Stomach (tissue), 8 donors: ENCODE measurements at regions not wholly inside any gene's neighbourhood (a gene's known extent, or its start where the extent isn't known, plus 50 kb on each side); places are given as distances from the start of the nearest gene placed in this dataset.

Experiments
- DNase-seq, 2 donors: peaks; one replicate each; pipeline versions ENCODE4 v3.0.0 to v3.0.0-alpha.2; 2013 to 2019
- H3K27ac ChIP-seq, 5 donors: fragments of 200-600 bp in 4 of 5; sonication (generic) in 4 of 5; one replicate each; pipeline ENCODE4 v1.5.1; 2013 to 2019; ENCODE audit warnings: mild to moderate bottlenecking in 1 of 5, moderate library complexity in 1 of 5
- H3K27me3 ChIP-seq, 3 donors: fragments of 200-600 bp; sonication (generic); one replicate each; pipeline ENCODE4 v1.5.1; 2017 to 2019; ENCODE audit warnings: mixed run types in 1 of 3
- H3K36me3 ChIP-seq, 4 donors: fragments of 200-600 bp; sonication (generic); 1 replicate in 3 of 4; 2 replicates in 1 of 4; pipeline ENCODE4 v1.5.1; 2016 to 2019
- H3K4me1 ChIP-seq, 4 donors: fragments of 200-600 bp; sonication (generic); one replicate each; pipeline ENCODE4 v1.5.1; 2016 to 2019
- H3K4me3 ChIP-seq, 4 donors: fragments of 200-600 bp; sonication (generic) in 3 of 4; one replicate each; pipeline ENCODE4 v1.5.1; 2016 to 2019; ENCODE audit warnings: mild to moderate bottlenecking in 1 of 4
- H3K9me3 ChIP-seq, 4 donors: fragments of 200-600 bp; sonication (generic); one replicate each; pipeline ENCODE4 v1.5.1; 2016 to 2019
- CTCF ChIP-seq, 7 experiments: fragments of 450-650 bp in 4 of 7; fragments of 200-600 bp in 3 of 7; sonication (generic) in 3 of 7; IDR thresholded peaks; one replicate each; pipeline ENCODE4 v1.5.1; 2016 to 2019; ENCODE audit warnings: antibody characterized with exemption in 7 of 7, control low read depth in 2 of 7, mild to moderate bottlenecking in 1 of 7
- EP300 ChIP-seq: sonication (generic); formaldehyde crosslinking; IDR thresholded peaks from one replicate; pipeline ENCODE4 v1.6.1; 2017; ENCODE audit warnings: antibody characterized with exemption
- POLR2A ChIP-seq, 4 donors: fragments of 450-650 bp; IDR thresholded peaks; one replicate each; pipeline ENCODE4 v1.6.1; 2016; ENCODE audit warnings: antibody characterized with exemption in 4 of 4, control low read depth in 2 of 4, mild to moderate bottlenecking in 1 of 4, moderate library complexity in 1 of 4
- POLR2AphosphoS5 ChIP-seq, 3 donors: sonication (generic); formaldehyde crosslinking; IDR thresholded peaks; one replicate each; pipeline ENCODE4 v1.6.1; 2016; ENCODE audit warnings: antibody characterized with exemption in 3 of 3
- WGBS, 5 donors: extraction: QIAGEN DNeasy Blood & Tissue Kit in 3 of 5; methylation state at CpG; one replicate each; pipeline versions ENCODE4 v1.1.5 to v1.1.7; 2013 to 2018; 5-methylcytosine and 5-hydroxymethylcytosine counted together
- intact Hi-C: fragments of 100-400 bp; cut with DNase I; formaldehyde crosslinking; loops from one replicate; pipeline ENCODE4 v1.15.1; 2023; ENCODE audit warnings: low total_unique reads
- donor health status: healthy with polysubstance abuse.
- donor health status: Bipolar disorder and iron deficiency.
- donor health status: healthy.

- Histone ChIP-seq H3K27me3 (no peaks in the 10 kb centered on the region), H3K36me3 (no peaks in the 10 kb centered on the region), H3K4me1 (no peaks in the 10 kb centered on the region), H3K9me3 (no peaks in the 10 kb centered on the region), H3K27ac (no peak overlapping the region), H3K4me3 (no peak overlapping the region)
- TF ChIP-seq CTCF (IDR thresholded peaks at IDR 0.05) (no peak), POLR2AphosphoS5 (IDR thresholded peaks at IDR 0.05) (no peak), EP300 (no peak), POLR2A (IDR thresholded peaks at IDR 0.05) (no peak)
- intact Hi-C loops: no loop called here
- peak in 1 of 2 donors; percentile 7 for DNase-seq
- 24 to 40% (median 34%) methylated on average over 5 of the region's 5 CpGs for WGBS, 5 donors
These were observed 435.0 kb downstream of the GXYLT1 start for GRCh38 chr12:41709463-41710285.

GRCh38 chr12:41709012-41709411 lies 435.7 kb downstream of the GXYLT1 start:
- Histone ChIP-seq H3K36me3 (no peaks in the 10 kb centered on the region), H3K4me3 (no peak overlapping the region), H3K4me1 (no peaks in the 10 kb centered on the region), H3K27me3 (no peaks in the 10 kb centered on the region), H3K27ac (no peak overlapping the region), H3K9me3 (no peaks in the 10 kb centered on the region)
- 52 to 67% (median 54%) methylated on average over 3 of the region's 3 CpGs for WGBS, 5 donors
- intact Hi-C loops: no loop called here
- no peak for TF ChIP-seq CTCF (IDR thresholded peaks at IDR 0.05)
- no peak for TF ChIP-seq POLR2AphosphoS5 (IDR thresholded peaks at IDR 0.05)
- TF ChIP-seq EP300: no peak
- TF ChIP-seq POLR2A (IDR thresholded peaks at IDR 0.05): no peak
- DNase-seq: no peak

GRCh38 chr12:41706376-41706775 lies 438.3 kb downstream of the GXYLT1 start:
- intact Hi-C loops: no loop called here
- no peak for TF ChIP-seq POLR2AphosphoS5 (IDR thresholded peaks at IDR 0.05)
- Histone ChIP-seq H3K27me3 (no peaks in the 10 kb centered on the region), H3K4me1 (no peaks in the 10 kb centered on the region), H3K27ac (no peak overlapping the region), H3K9me3 (no peaks in the 10 kb centered on the region), H3K36me3 (no peaks in the 10 kb centered on the region), H3K4me3 (no peak overlapping the region)
- 63 to 81% (median 75%) methylated on average over 1 of the region's 1 CpG for WGBS, 5 donors
- DNase-seq: no peak

GRCh38 chr12:41701943-41702601 lies 442.6 kb downstream of the GXYLT1 start:
- H3K4me1 ChIP-seq: no peaks in the 10 kb centered on the region
- DNase-seq: no peak
- no peak overlapping the region for H3K27ac ChIP-seq
- TF ChIP-seq EP300: no peak
- no peak for TF ChIP-seq POLR2AphosphoS5 (IDR thresholded peaks at IDR 0.05)
- TF ChIP-seq CTCF (IDR thresholded peaks at IDR 0.05): no peak
- no peak for TF ChIP-seq POLR2A (IDR thresholded peaks at IDR 0.05)
- H3K27me3 ChIP-seq: no peaks in the 10 kb centered on the region
- H3K4me3 ChIP-seq: no peak overlapping the region
- intact Hi-C loops: no loop called here
- no peaks in the 10 kb centered on the region for H3K9me3 ChIP-seq
- WGBS, 5 donors: 26 to 45% (median 40%) methylated on average over 2 of the region's 2 CpGs
- no peaks in the 10 kb centered on the region for H3K36me3 ChIP-seq

- H3K27me3 ChIP-seq: no peaks in the 10 kb centered on the region
- TF ChIP-seq EP300 (no peak), CTCF (IDR thresholded peaks at IDR 0.05) (no peak), POLR2A (IDR thresholded peaks at IDR 0.05) (no peak), POLR2AphosphoS5 (IDR thresholded peaks at IDR 0.05) (no peak)
- intact Hi-C loops: no loop called here
- H3K9me3 ChIP-seq: no peaks in the 10 kb centered on the region
- 75 to 78% (median 77%) methylated on average over 4 of the region's 4 CpGs for WGBS, 5 donors
- H3K4me1 ChIP-seq: no peaks in the 10 kb centered on the region
- H3K27ac ChIP-seq: no peak overlapping the region
- H3K36me3 ChIP-seq: no peaks in the 10 kb centered on the region
- H3K4me3 ChIP-seq: no peak overlapping the region
- DNase-seq: no peak
These were observed 443.7 kb downstream of the GXYLT1 start for GRCh38 chr12:41700940-41701339.
